B cell (primary cell): ENCODE measurements at regions not wholly inside any gene's neighbourhood (a gene's known extent, or its start where the extent isn't known, plus 50 kb on each side); places are given as distances from the start of the nearest gene placed in this dataset.

Experiments used
- ATAC-seq: fragments of 200-7000 bp; cut with Tn5 transposase; one replicate; pipeline ENCODE4 v1.10.0; 2021; ENCODE audit warnings: low read depth, mild to moderate bottlenecking, moderate number of reproducible peaks, moderate library complexity
- CTCF ChIA-PET: fragments of 350-600 bp; sonication (Branson Sonifier 250); formaldehyde crosslinking; loops from one replicate; lab custom pipeline; 2021; ENCODE audit warnings: antibody characterized with exemption, inconsistent platforms; lab: Charles Lee
- POLR2A ChIA-PET: fragments of 350-600 bp; sonication (Branson Sonifier 250); formaldehyde crosslinking; loops from one replicate; lab custom pipeline; 2021; ENCODE audit warnings: antibody characterized with exemption; lab: Charles Lee
- DNase-seq: peaks from one replicate; pipeline ENCODE4 v3.0.0; 2013
- H2AFZ ChIP-seq: 2 replicates; pipeline ENCODE4 v1.6.1; 2012; ENCODE audit warnings: mild to moderate bottlenecking, low read depth, low read length; ENCODE audit not compliant: insufficient read depth, poor library complexity, severe bottlenecking
- H3K27ac ChIP-seq, 2 donors: 1 replicate in 1 of 2; 2 replicates in 1 of 2; pipeline ENCODE4 v1.5.1; 2012 to 2013; ENCODE audit warnings: low read length in 2 of 2, mild to moderate bottlenecking in 2 of 2, moderate library complexity in 1 of 2
- H3K27me3 ChIP-seq, 4 experiments: fragments of 200-600 bp in 1 of 4; sonication (generic) in 1 of 4; replicated peaks in 1 of 4; 1 replicate in 2 of 4; 2 replicates in 2 of 4; pipeline versions ENCODE4 v1.6.1 to v1.7.0; 2013 to 2016; ENCODE audit warnings: low read length in 3 of 4, mild to moderate bottlenecking in 2 of 4, mixed read lengths in 1 of 4, moderate library complexity in 1 of 4; ENCODE audit not compliant: insufficient read depth in 4 of 4, control insufficient read depth in 3 of 4; ENCODE audit errors: control extremely low read depth in 1 of 4
- H3K36me3 ChIP-seq, 2 experiments: replicated peaks in 1 of 2; 1 replicate in 1 of 2; 2 replicates in 1 of 2; pipeline versions ENCODE4 v1.6.1 to v1.7.1; 2013; ENCODE audit warnings: low read length in 1 of 2; ENCODE audit not compliant: insufficient read depth in 2 of 2, control insufficient read depth in 1 of 2; ENCODE audit errors: control extremely low read depth in 1 of 2, extremely low read depth in 1 of 2
- H3K4me1 ChIP-seq, 2 donors: fragments of 200-600 bp in 1 of 2; sonication (generic) in 1 of 2; 1 replicate in 1 of 2; 2 replicates in 1 of 2; pipeline versions ENCODE4 v1.5.1 to v1.6.1; 2013 to 2017; ENCODE audit warnings: low read length in 2 of 2; ENCODE audit not compliant: control insufficient read depth in 2 of 2, insufficient read depth in 2 of 2
- H3K4me2 ChIP-seq: replicated peaks from 2 replicates; pipeline ENCODE3; 2012; ENCODE audit warnings: mild to moderate bottlenecking, low read depth, low read length; ENCODE audit not compliant: poor library complexity, severe bottlenecking
- H3K4me3 ChIP-seq, 5 experiments: fragments of 200-600 bp in 1 of 5; sonication (generic) in 1 of 5; 1 replicate in 3 of 5; 2 replicates in 2 of 5; pipeline versions ENCODE4 v1.5.1 to v1.7.0; 2011 to 2016; ENCODE audit warnings: low read length in 4 of 5, mild to moderate bottlenecking in 4 of 5, low read depth in 2 of 5, control low read depth in 1 of 5, moderate library complexity in 1 of 5; ENCODE audit not compliant: insufficient read depth in 1 of 5; ENCODE audit errors: control extremely low read depth in 1 of 5, extremely low read depth in 1 of 5
- H3K79me2 ChIP-seq: fragments of 200-600 bp; sonication (generic); one replicate; pipeline ENCODE4 v1.6.0; 2016; ENCODE audit warnings: low read length; ENCODE audit not compliant: control insufficient read depth, insufficient read depth
- H3K9ac ChIP-seq: fragments of 200-600 bp; sonication (generic); 2 replicates; pipeline ENCODE4 v1.6.1; 2017; ENCODE audit warnings: mild to moderate bottlenecking, low read length, moderate library complexity
- H3K9me3 ChIP-seq, 3 donors: one replicate each; pipeline versions ENCODE4 v1.6.1 to v1.7.1; 2013; ENCODE audit warnings: low read length in 2 of 3; ENCODE audit not compliant: control insufficient read depth in 2 of 3, insufficient read depth in 1 of 3; ENCODE audit errors: control extremely low read depth in 1 of 3
- H4K20me1 ChIP-seq: 2 replicates; pipeline ENCODE4 v1.6.0; 2012; ENCODE audit warnings: mild to moderate bottlenecking, low read length; ENCODE audit not compliant: insufficient read depth, control insufficient read depth, poor library complexity, severe bottlenecking
- H3K27ac Mint-ChIP-seq: one replicate; pipeline ENCODE4 v1.8.0; 2021; ENCODE audit warnings: mixed read lengths
- H3K27me3 Mint-ChIP-seq: one replicate; pipeline ENCODE4 v1.8.0; 2021; ENCODE audit warnings: mixed read lengths
- H3K4me1 Mint-ChIP-seq: one replicate; pipeline ENCODE4 v1.8.0; 2021; ENCODE audit warnings: mixed read lengths
- H3K4me3 Mint-ChIP-seq: one replicate; pipeline ENCODE4 v1.8.0; 2021; ENCODE audit warnings: mixed read lengths
- H3K9me3 Mint-ChIP-seq: one replicate; pipeline ENCODE4 v1.8.0; 2022; ENCODE audit warnings: mixed read lengths; ENCODE audit not compliant: insufficient read depth
- CTCF ChIP-seq: fragments of 200-600 bp; IDR thresholded peaks from one replicate; pipeline ENCODE4 v1.8.0; 2022; ENCODE audit warnings: antibody characterized with exemption, mild to moderate bottlenecking
- EZH2 ChIP-seq: IDR thresholded peaks from 2 replicates; pipeline ENCODE4 v1.6.1; 2012; ENCODE audit warnings: borderline replicate concordance, low read depth, mild to moderate bottlenecking, moderate library complexity, low read length; ENCODE audit not compliant: insufficient read depth, poor library complexity, severe bottlenecking
- WGBS: methylation state at CpG from one replicate; pipeline ENCODE4 v1.1.5; 2013; ENCODE audit warnings: missing lambda C conversion rate; ENCODE audit not compliant: insufficient coverage; 5-methylcytosine and 5-hydroxymethylcytosine counted together
- intact Hi-C: fragments of 100-400 bp; cut with micrococcal nuclease; formaldehyde crosslinking; loops from one replicate; pipeline ENCODE4 v1.10.0; 2022

- peaks cover 2% of the 10 kb centered on the region for H3K9me3 Mint-ChIP-seq
- no peaks in the 10 kb centered on the region for H3K27me3 ChIP-seq
- no peak for DNase-seq
- H3K4me2 ChIP-seq: no peak overlapping the region
- H3K27ac Mint-ChIP-seq: no peak overlapping the region
- no peaks in the 10 kb centered on the region for H3K9me3 ChIP-seq
- H3K27me3 Mint-ChIP-seq: no peaks in the 10 kb centered on the region
- H3K9ac ChIP-seq: no peak overlapping the region
- CTCF ChIA-PET: no interaction called here
- intact Hi-C loops: no loop called here
- H3K4me3 Mint-ChIP-seq: no peak overlapping the region
- no peak overlapping the region for H3K27ac ChIP-seq
- POLR2A ChIA-PET: no interaction called here
- no peak overlapping the region for H3K4me3 ChIP-seq
- no peaks in the 10 kb centered on the region for H3K79me2 ChIP-seq
- ATAC-seq: no peak
- no peaks in the 10 kb centered on the region for H3K4me1 ChIP-seq
- no peaks in the 10 kb centered on the region for H3K36me3 ChIP-seq
- no peak overlapping the region for H2AFZ ChIP-seq
- no peaks in the 10 kb centered on the region for H3K4me1 Mint-ChIP-seq
- TF ChIP-seq EZH2 (no peak), CTCF (no peak)
- no CpG with 5 or more reads among the region's 1 CpG for WGBS
- H4K20me1 ChIP-seq: no peaks in the 10 kb centered on the region
These were observed 735.2 kb upstream of the TBX3 start for GRCh38 chr12:115419145-115419646.

DNA sequence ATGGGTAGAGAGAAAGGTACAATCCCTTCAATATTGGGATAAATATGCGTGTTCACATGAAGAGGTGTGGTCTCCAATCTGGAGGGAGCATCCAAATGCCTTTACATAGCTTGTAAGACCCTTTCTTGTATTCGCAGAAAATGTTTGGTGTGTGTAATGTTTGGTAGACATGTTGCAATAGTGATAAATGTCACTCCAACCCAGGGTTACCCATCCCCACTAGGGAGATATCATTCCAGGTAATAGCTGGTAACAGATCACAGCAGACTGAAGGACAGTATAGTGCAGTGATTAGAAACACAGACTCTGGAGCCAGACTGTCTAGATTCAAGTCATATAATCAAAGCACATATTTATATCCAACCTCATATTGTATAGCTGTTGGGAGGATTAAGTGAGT lies 733.6 kb upstream of the TBX3 start:
- Mint-ChIP-seq H3K27me3 (no peaks in the 10 kb centered on the region), H3K27ac (no peak overlapping the region), H3K4me1 (no peaks in the 10 kb centered on the region), H3K4me3 (no peak overlapping the region), H3K9me3 (peaks cover 2% of the 10 kb centered on the region)
- Histone ChIP-seq H3K27ac (no peak overlapping the region), H3K79me2 (no peaks in the 10 kb centered on the region), H3K4me3 (no peak overlapping the region), H3K36me3 (no peaks in the 10 kb centered on the region), H3K4me1 (no peaks in the 10 kb centered on the region), H2AFZ (no peak overlapping the region), H3K4me2 (no peak overlapping the region), H3K27me3 (no peaks in the 10 kb centered on the region), H3K9ac (no peak overlapping the region), H3K9me3 (no peaks in the 10 kb centered on the region), H4K20me1 (no peaks in the 10 kb centered on the region)
- intact Hi-C loops: no loop called here
- CTCF ChIA-PET: no interaction called here
- TF ChIP-seq CTCF: no peak
- no peak for TF ChIP-seq EZH2
- DNase-seq: no peak
- WGBS: no CpG with 5 or more reads among the region's 2 CpGs
- POLR2A ChIA-PET: no interaction called here
- ATAC-seq: no peak
